Breast epithelium (tissue), 3 donors: ENCODE measurements at regions not wholly inside any gene's neighbourhood (a gene's known extent, or its start where the extent isn't known, plus 50 kb on each side); places are given as distances from the start of the nearest gene placed in this dataset.

Experiments
- POLR2A ChIP-seq: fragments of 450-650 bp; IDR thresholded peaks from one replicate; pipeline ENCODE4 v1.6.1; 2016; ENCODE audit warnings: antibody characterized with exemption, mild to moderate bottlenecking, moderate library complexity
- POLR2AphosphoS5 ChIP-seq, 3 donors: sonication (generic); formaldehyde crosslinking; IDR thresholded peaks; one replicate each; pipeline ENCODE4 v1.6.1; 2017; ENCODE audit warnings: antibody characterized with exemption in 3 of 3

DNA sequence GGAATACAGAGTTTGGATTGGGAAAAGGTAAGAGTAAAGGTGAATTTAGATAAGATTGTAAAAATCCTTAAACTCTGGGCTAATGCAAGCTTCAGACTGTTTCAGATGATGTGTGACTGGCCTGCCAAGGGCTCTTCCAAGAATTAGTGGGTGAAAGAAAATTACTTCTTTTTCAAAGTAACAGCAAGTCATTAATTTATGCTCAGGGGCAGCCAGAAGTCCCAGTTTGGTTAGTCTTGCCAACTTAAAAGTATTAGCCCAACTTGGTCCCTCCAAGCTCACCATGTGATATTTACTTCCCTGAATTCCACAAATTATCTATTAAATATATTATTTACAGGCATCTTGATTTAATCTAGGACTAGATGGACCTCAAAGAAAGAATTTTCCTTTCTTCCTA lies 947.8 kb downstream of the NR2F1-AS1 start:
- TF ChIP-seq POLR2AphosphoS5 (IDR thresholded peaks at IDR 0.05): no peak
- no peak for TF ChIP-seq POLR2A
